HCT116 (cell line): ENCODE measurements at regions not wholly inside any gene's neighbourhood (a gene's known extent, or its start where the extent isn't known, plus 50 kb on each side); places are given as distances from the start of the nearest gene placed in this dataset.

Experiments used
- ATAC-seq: fragments of 200-7000 bp; cut with Tn5 transposase; 2 replicates; pipeline ENCODE4 v1.9.1; 2020; ENCODE audit warnings: mild to moderate bottlenecking, moderate library complexity
- BruUV-seq: library from RNA; stranded (reverse); fragments of 400-500 nt; replicated peaks from 2 replicates; lab custom pipeline; 2021; lab: Mats Ljungman, UMichigan
- CTCF ChIA-PET: fragments of 300-600 bp; sonication (Branson Sonifier 250); formaldehyde crosslinking; loops from one replicate; lab custom pipeline; 2021; ENCODE audit warnings: antibody characterized with exemption; lab: Charles Lee
- POLR2A ChIA-PET: fragments of 300-600, 350-600 bp; sonication (Branson Sonifier 250); formaldehyde crosslinking; loops from one replicate; lab custom pipeline; 2021; ENCODE audit warnings: antibody characterized with exemption; lab: Charles Lee
- RAD21 ChIA-PET, 2 experiments: fragments of 300-600 bp; sonication (Branson Sonifier 250); formaldehyde crosslinking; loops; one replicate each; lab custom pipeline; 2023; ENCODE audit warnings: low total read pairs in 2 of 2; ENCODE audit not compliant: uncharacterized antibody in 2 of 2, unreplicated experiment in 2 of 2, low non-redundant PET in 1 of 2; lab: Charles Lee
- DNase-seq: peaks from one replicate; pipeline ENCODE4 v3.0.0-alpha.2; 2010; ENCODE audit warnings: low read depth, low spot score
- H2AFZ ChIP-seq: fragments of 200-600 bp; shearing (Covaris generic), sonication (generic); 2 replicates; pipeline ENCODE4 v1.6.1; 2017; ENCODE audit warnings: low read depth, mixed run types, mixed read lengths, antibody characterized with exemption, low read length; ENCODE audit not compliant: poor library complexity, severe bottlenecking
- H3K27ac ChIP-seq: 2 replicates; pipeline ENCODE4 v1.5.1; 2012; ENCODE audit warnings: low read depth, low read length
- H3K27me3 ChIP-seq: fragments of 200-600 bp; sonication (generic); 2 replicates; pipeline ENCODE4 v1.6.1; 2016; ENCODE audit warnings: mixed run types, low read length, mixed read lengths; ENCODE audit not compliant: insufficient read depth
- H3K36me3 ChIP-seq, 2 experiments: fragments of 200-500 bp in 1 of 2; fragments of 200-600 bp in 1 of 2; sonication (Bioruptor generic) in 1 of 2; sonication (generic) in 1 of 2; 2 replicates each; pipeline versions ENCODE4 v1.5.1 to v1.6.1; 2014 to 2016; ENCODE audit warnings: low read length in 2 of 2, inconsistent platforms in 1 of 2, mixed read lengths in 1 of 2, mixed run types in 1 of 2; ENCODE audit not compliant: insufficient read depth in 2 of 2, control insufficient read depth in 1 of 2
- H3K4me1 ChIP-seq, 2 experiments: fragments of 200-600 bp in 1 of 2; sonication (generic) in 1 of 2; 2 replicates each; pipeline versions ENCODE4 v1.5.1 to v1.6.1; 2012 to 2017; ENCODE audit warnings: low read length in 2 of 2, inconsistent platforms in 1 of 2, mild to moderate bottlenecking in 1 of 2, mixed read lengths in 1 of 2, mixed run types in 1 of 2, moderate library complexity in 1 of 2; ENCODE audit not compliant: insufficient read depth in 2 of 2, control insufficient read depth in 1 of 2
- H3K4me2 ChIP-seq: fragments of 200-600 bp; sonication (generic); 2 replicates; pipeline ENCODE4 v1.6.1; 2017; ENCODE audit warnings: mixed run types, low read length, mixed read lengths
- H3K4me3 ChIP-seq, 2 experiments: fragments of 200-600 bp in 1 of 2; sonication (generic) in 1 of 2; replicated peaks in 1 of 2; 2 replicates each; pipeline ENCODE4 v1.5.1; 2011 to 2016; ENCODE audit warnings: low read length in 2 of 2, control low read depth in 1 of 2, low read depth in 1 of 2, mild to moderate bottlenecking in 1 of 2, mixed read lengths in 1 of 2, mixed run types in 1 of 2
- H3K79me2 ChIP-seq: fragments of 200-600 bp; sonication (generic); 2 replicates; pipeline ENCODE4 v1.6.1; 2017; ENCODE audit warnings: mild to moderate bottlenecking, mixed run types, low read length, moderate library complexity, mixed read lengths; ENCODE audit not compliant: insufficient read depth
- H3K9ac ChIP-seq: fragments of 200-600 bp; sonication (generic); 2 replicates; pipeline ENCODE4 v1.6.1; 2016; ENCODE audit warnings: low read length, mixed read lengths
- H3K9me2 ChIP-seq: fragments of 200-600 bp; sonication (generic), shearing (Covaris generic); 2 replicates; pipeline ENCODE4 v1.6.1; 2017; ENCODE audit warnings: mixed run types, mild to moderate bottlenecking, moderate library complexity; ENCODE audit not compliant: insufficient read depth
- H3K9me3 ChIP-seq, 2 experiments: fragments of 200-500 bp in 1 of 2; fragments of 200-600 bp in 1 of 2; sonication (Bioruptor generic) in 1 of 2; sonication (generic) in 1 of 2; 2 replicates each; pipeline ENCODE4 v1.6.1; 2014 to 2017; ENCODE audit warnings: low read length in 2 of 2, mixed read lengths in 2 of 2, inconsistent platforms in 1 of 2, low read depth in 1 of 2, mild to moderate bottlenecking in 1 of 2, mixed run types in 1 of 2, moderate library complexity in 1 of 2; ENCODE audit not compliant: control insufficient read depth in 1 of 2, insufficient read depth in 1 of 2
- H4K20me1 ChIP-seq: fragments of 200-600 bp; sonication (generic), shearing (Covaris generic); 2 replicates; pipeline ENCODE4 v1.6.1; 2017; ENCODE audit warnings: mixed run types, mild to moderate bottlenecking, moderate library complexity; ENCODE audit not compliant: insufficient read depth
- ATF3 ChIP-seq: IDR thresholded peaks from 2 replicates; pipeline ENCODE4 v1.6.1; 2012
- CBX3 ChIP-seq: IDR thresholded peaks from 2 replicates; pipeline ENCODE4 v1.6.1; 2012; ENCODE audit warnings: low read depth
- JUND ChIP-seq: IDR thresholded peaks from 2 replicates; pipeline ENCODE4 v1.6.1; 2012
- MAX ChIP-seq: IDR thresholded peaks from 2 replicates; pipeline ENCODE4 v1.6.1; 2012
- POLR2A ChIP-seq: IDR thresholded peaks from 2 replicates; pipeline ENCODE4 v1.7.0; 2011; ENCODE audit warnings: borderline replicate concordance; ENCODE audit not compliant: insufficient read depth, insufficient read length; ENCODE audit errors: extremely low read depth
- POLR2AphosphoS5 ChIP-seq: IDR thresholded peaks from 2 replicates; pipeline ENCODE4 v1.6.1; 2011; ENCODE audit warnings: mild to moderate bottlenecking, low read depth, low read length, moderate library complexity
- REST ChIP-seq: IDR thresholded peaks from 2 replicates; pipeline ENCODE4 v1.6.1; 2012; ENCODE audit warnings: low read depth
- SIN3A ChIP-seq: IDR thresholded peaks from 2 replicates; pipeline ENCODE4 v1.6.1; 2012; ENCODE audit warnings: low read depth
- TCF7L2 ChIP-seq: IDR thresholded peaks from 2 replicates; pipeline ENCODE4 v1.7.0; 2011; ENCODE audit warnings: borderline replicate concordance, inconsistent platforms; ENCODE audit not compliant: insufficient read depth, insufficient read length; ENCODE audit errors: extremely low read depth
- YY1 ChIP-seq: IDR thresholded peaks from 2 replicates; pipeline ENCODE4 v1.6.1; 2011; ENCODE audit warnings: low read length, low read depth, moderate library complexity, mild to moderate bottlenecking; ENCODE audit not compliant: insufficient replicate concordance; ENCODE audit errors: extremely low read depth
- ZNF274 ChIP-seq: fragments of 200-500 bp; sonication (Bioruptor generic); IDR thresholded peaks from 2 replicates; pipeline ENCODE4 v1.6.1; 2014; ENCODE audit warnings: mild to moderate bottlenecking, low read depth, low read length, inconsistent platforms
- intact Hi-C: fragments of 100-400 bp; cut with micrococcal nuclease; formaldehyde crosslinking; loops from 2 replicates; pipeline ENCODE4 v1.10.0; 2022

GRCh38 chr14:85442996-85443395, 86.9 kb upstream of the FLRT2 start:
- RAD21 ChIA-PET: no interaction called here

GRCh38 chr14:85444635-85445034, 85.3 kb upstream of the FLRT2 start:
- no peak for ATAC-seq

More at GRCh38 chr14:85442996-85443395, 86.9 kb upstream of the FLRT2 start:
- no peaks in the 10 kb centered on the region for H3K36me3 ChIP-seq
- TF ChIP-seq ZNF274 (no peak), CBX3 (no peak), TCF7L2 (no peak), ATF3 (no peak), POLR2A (no peak)
- TF ChIP-seq, all 23 proteins: peak for 0
- H3K27me3 ChIP-seq: no peaks in the 10 kb centered on the region
- no peak overlapping the region for H3K27ac ChIP-seq
- H4K20me1 ChIP-seq: no peaks in the 10 kb centered on the region
- no peak overlapping the region for H2AFZ ChIP-seq
- intact Hi-C loops: no loop called here
- DNase-seq (no peak), ATAC-seq (no peak)
- H3K9me3 ChIP-seq: peaks cover 6 to 21% of the 10 kb centered on the region in 2 experiments; a peak in 2 of 4 replicates
- H3K4me3 ChIP-seq: no peak overlapping the region
- H3K9ac ChIP-seq: no peak overlapping the region
- ChIA-PET CTCF (no interaction called here), POLR2A (no interaction called here)
- no peaks in the 10 kb centered on the region for H3K79me2 ChIP-seq
- no TSS peak for BruUV-seq
- no peaks in the 10 kb centered on the region for H3K9me2 ChIP-seq
- H3K4me2 ChIP-seq: no peak overlapping the region
- no peaks in the 10 kb centered on the region for H3K4me1 ChIP-seq

More at GRCh38 chr14:85444635-85445034, 85.3 kb upstream of the FLRT2 start:
- no peak for DNase-seq
- ChIA-PET RAD21 (no interaction called here), POLR2A (no interaction called here), CTCF (no interaction called here)
- H3K79me2 ChIP-seq: no peaks in the 10 kb centered on the region
- peaks cover 6 to 24% of the 10 kb centered on the region in 2 experiments; a peak in 2 of 4 replicates for H3K9me3 ChIP-seq
- no peak overlapping the region for H2AFZ ChIP-seq
- H4K20me1 ChIP-seq: no peaks in the 10 kb centered on the region
- H3K4me2 ChIP-seq: no peak overlapping the region
- H3K4me3 ChIP-seq: no peak overlapping the region
- intact Hi-C loops: no loop called here
- H3K27ac ChIP-seq: no peak overlapping the region
- no peak overlapping the region for H3K9ac ChIP-seq
- BruUV-seq: no TSS peak
- no peak for TF ChIP-seq YY1
- TF ChIP-seq SIN3A: no peak
- no peak for TF ChIP-seq POLR2AphosphoS5
- no peak for TF ChIP-seq REST
- TF ChIP-seq ATF3: no peak
- TF ChIP-seq JUND: no peak
- no peak for TF ChIP-seq MAX
- no peaks in the 10 kb centered on the region for H3K4me1 ChIP-seq
- no peaks in the 10 kb centered on the region for H3K9me2 ChIP-seq
- H3K36me3 ChIP-seq: no peaks in the 10 kb centered on the region
- no peaks in the 10 kb centered on the region for H3K27me3 ChIP-seq
